ENCODE measurements at regions not wholly inside any gene's neighbourhood (a gene's known extent, or its start where the extent isn't known, plus 50 kb on each side); places are given as distances from the start of the nearest gene placed in this dataset.

GRCh38 chr9:110110154-110110553 is 97.8 kb downstream of the C9orf152 start:
- Mint-ChIP-seq H3K27ac (no peak overlapping the region), H3K9me3 (no peaks in the 10 kb centered on the region), H3K4me3 (no peak overlapping the region), H3K4me1 (peaks cover 0 to 20% (median 0%) of the 10 kb centered on the region in 7 donors), H3K27me3 (no peaks in the 10 kb centered on the region), H3K36me3 (peaks cover 0 to 3% (median 0%) of the 10 kb centered on the region in 5 donors)
- no peak overlapping the region for H3K4me3 ChIP-seq (ENCODE audit: low read length)
- intact Hi-C loops (cut with micrococcal nuclease): no loop called here
- H3K36me3 ChIP-seq (ENCODE audit: control insufficient read depth in 2 of 3, insufficient read depth in 3 of 3, low read length in 3 of 3): no peaks in the 10 kb centered on the region
- no peaks in the 10 kb centered on the region for H3K9me3 ChIP-seq (ENCODE audit: control insufficient read depth in 2 of 3, low read length in 3 of 3)
- H3K4me1 ChIP-seq (ENCODE audit: control insufficient read depth in 2 of 2, insufficient read depth in 2 of 2, low read length in 2 of 2): no peaks in the 10 kb centered on the region
- H3K27ac ChIP-seq (ENCODE audit: low read depth, low read length): no peak overlapping the region
- POLR2A ChIA-PET: no interaction called here
- CTCF ChIA-PET: interaction anchor here (0.7 kb wide), 1 partner anchor 46 kb away, joined by 4 read pairs; no protein-coding TSS in a partner anchor
- no peak for DNase-seq
- H3K27me3 ChIP-seq (ENCODE audit: control insufficient read depth in 2 of 2, insufficient read depth in 2 of 2, low read length in 2 of 2): no peaks in the 10 kb centered on the region
- no peak for ATAC-seq

- no peaks in the 10 kb centered on the region for H3K4me1 ChIP-seq (ENCODE audit: control insufficient read depth in 2 of 2, insufficient read depth in 2 of 2, low read length in 2 of 2)
- H3K36me3 ChIP-seq (ENCODE audit: control insufficient read depth in 2 of 3, insufficient read depth in 3 of 3, low read length in 3 of 3): no peaks in the 10 kb centered on the region
- intact Hi-C loops (cut with micrococcal nuclease): no loop called here
- H3K27me3 Mint-ChIP-seq: no peaks in the 10 kb centered on the region
- ATAC-seq: no peak
- H3K27me3 ChIP-seq (ENCODE audit: control insufficient read depth in 2 of 2, insufficient read depth in 2 of 2, low read length in 2 of 2): no peaks in the 10 kb centered on the region
- H3K4me3 Mint-ChIP-seq: no peak overlapping the region
- no peaks in the 10 kb centered on the region for H3K9me3 ChIP-seq (ENCODE audit: control insufficient read depth in 2 of 3, low read length in 3 of 3)
- H3K36me3 Mint-ChIP-seq: peaks cover 0 to 3% (median 0%) of the 10 kb centered on the region in 5 donors
- peak overlapping the region in 1 of 9 donors; percentile 4 for H3K27ac Mint-ChIP-seq
- no peak for DNase-seq
- no peak overlapping the region for H3K4me3 ChIP-seq (ENCODE audit: low read length)
- H3K4me1 Mint-ChIP-seq: peaks cover 0 to 19% (median 0%) of the 10 kb centered on the region in 7 donors
- POLR2A ChIA-PET: no interaction called here
- H3K27ac ChIP-seq (ENCODE audit: low read depth, low read length): no peak overlapping the region
- CTCF ChIA-PET: interaction anchor here (0.6 kb wide), 1 partner anchor 255 kb away, joined by 3 read pairs; no protein-coding TSS in a partner anchor
- peaks cover 0 to 1% (median 0%) of the 10 kb centered on the region in 11 donors for H3K9me3 Mint-ChIP-seq
These were observed 96.1 kb downstream of the C9orf152 start for GRCh38 chr9:110111868-110112267.

GRCh38 chr9:110112792-110113191 is 95.2 kb downstream of the C9orf152 start:
- Histone ChIP-seq H3K4me3 (ENCODE audit: low read length) (no peak overlapping the region), H3K27ac (ENCODE audit: low read depth, low read length) (no peak overlapping the region), H3K27me3 (ENCODE audit: control insufficient read depth in 2 of 2, insufficient read depth in 2 of 2, low read length in 2 of 2) (no peaks in the 10 kb centered on the region), H3K9me3 (ENCODE audit: control insufficient read depth in 2 of 3, low read length in 3 of 3) (no peaks in the 10 kb centered on the region), H3K4me1 (ENCODE audit: control insufficient read depth in 2 of 2, insufficient read depth in 2 of 2, low read length in 2 of 2) (no peaks in the 10 kb centered on the region), H3K36me3 (ENCODE audit: control insufficient read depth in 2 of 3, insufficient read depth in 3 of 3, low read length in 3 of 3) (no peaks in the 10 kb centered on the region)
- ChIA-PET CTCF (no interaction called here), POLR2A (no interaction called here)
- Mint-ChIP-seq H3K9me3 (peaks cover 0 to 1% (median 0%) of the 10 kb centered on the region in 11 donors), H3K4me3 (no peak overlapping the region), H3K27ac (no peak overlapping the region), H3K36me3 (peaks cover 0 to 3% (median 0%) of the 10 kb centered on the region in 5 donors), H3K27me3 (no peaks in the 10 kb centered on the region), H3K4me1 (peaks cover 0 to 19% (median 0%) of the 10 kb centered on the region in 7 donors)
- intact Hi-C loops (cut with micrococcal nuclease): no loop called here
- no peak for DNase-seq
- no peak for ATAC-seq

GRCh38 chr9:110114086-110114858 is 93.7 kb downstream of the C9orf152 start:
- no peak for DNase-seq
- Mint-ChIP-seq H3K27me3 (no peaks in the 10 kb centered on the region), H3K9me3 (peaks cover 0 to 1% (median 0%) of the 10 kb centered on the region in 11 donors), H3K4me1 (peaks cover 0 to 19% (median 0%) of the 10 kb centered on the region in 7 donors), H3K27ac (no peak overlapping the region), H3K4me3 (no peak overlapping the region), H3K36me3 (peaks cover 0 to 3% (median 0%) of the 10 kb centered on the region in 5 donors)
- ChIA-PET CTCF (no interaction called here), POLR2A (no interaction called here)
- Histone ChIP-seq H3K4me3 (ENCODE audit: low read length) (no peak overlapping the region), H3K36me3 (ENCODE audit: control insufficient read depth in 2 of 3, insufficient read depth in 3 of 3, low read length in 3 of 3) (no peaks in the 10 kb centered on the region), H3K9me3 (ENCODE audit: control insufficient read depth in 2 of 3, low read length in 3 of 3) (no peaks in the 10 kb centered on the region), H3K27ac (ENCODE audit: low read depth, low read length) (no peak overlapping the region), H3K4me1 (ENCODE audit: control insufficient read depth in 2 of 2, insufficient read depth in 2 of 2, low read length in 2 of 2) (no peaks in the 10 kb centered on the region), H3K27me3 (ENCODE audit: control insufficient read depth in 2 of 2, insufficient read depth in 2 of 2, low read length in 2 of 2) (no peaks in the 10 kb centered on the region)
- no peak for ATAC-seq
- intact Hi-C loops (cut with micrococcal nuclease): no loop called here

GRCh38 chr9:110114859-110115201 is 93.1 kb downstream of the C9orf152 start:
- ATAC-seq (no peak), DNase-seq (no peak)
- no peaks in the 10 kb centered on the region for H3K36me3 ChIP-seq (ENCODE audit: control insufficient read depth in 2 of 3, insufficient read depth in 3 of 3, low read length in 3 of 3)
- no peak overlapping the region for H3K4me3 ChIP-seq (ENCODE audit: low read length)
- no peak overlapping the region for H3K27ac ChIP-seq (ENCODE audit: low read depth, low read length)
- H3K9me3 ChIP-seq (ENCODE audit: control insufficient read depth in 2 of 3, low read length in 3 of 3): no peaks in the 10 kb centered on the region
- peaks cover 0 to 5% (median 0%) of the 10 kb centered on the region in 5 donors for H3K36me3 Mint-ChIP-seq
- peaks cover 0 to 1% (median 0%) of the 10 kb centered on the region in 11 donors for H3K9me3 Mint-ChIP-seq
- POLR2A ChIA-PET: no interaction called here
- CTCF ChIA-PET: no interaction called here
- H3K27me3 ChIP-seq (ENCODE audit: control insufficient read depth in 2 of 2, insufficient read depth in 2 of 2, low read length in 2 of 2): no peaks in the 10 kb centered on the region
- no peaks in the 10 kb centered on the region for H3K4me1 ChIP-seq (ENCODE audit: control insufficient read depth in 2 of 2, insufficient read depth in 2 of 2, low read length in 2 of 2)
- no peaks in the 10 kb centered on the region for H3K27me3 Mint-ChIP-seq
- peaks cover 0 to 17% (median 0%) of the 10 kb centered on the region in 7 donors for H3K4me1 Mint-ChIP-seq
- intact Hi-C loops (cut with micrococcal nuclease): no loop called here
- no peak overlapping the region for H3K27ac Mint-ChIP-seq
- no peak overlapping the region for H3K4me3 Mint-ChIP-seq

GRCh38 chr9:110115341-110115820 is 92.6 kb downstream of the C9orf152 start:
- no peaks in the 10 kb centered on the region for H3K9me3 ChIP-seq (ENCODE audit: control insufficient read depth in 2 of 3, low read length in 3 of 3)
- Mint-ChIP-seq H3K9me3 (peaks cover 0 to 1% (median 0%) of the 10 kb centered on the region in 11 donors), H3K4me3 (no peak overlapping the region), H3K27ac (no peak overlapping the region), H3K36me3 (peaks cover 0 to 5% (median 0%) of the 10 kb centered on the region in 5 donors), H3K4me1 (peaks cover 0 to 16% (median 0%) of the 10 kb centered on the region in 7 donors), H3K27me3 (no peaks in the 10 kb centered on the region)
- ATAC-seq (no peak), DNase-seq (no peak)
- no peaks in the 10 kb centered on the region for H3K36me3 ChIP-seq (ENCODE audit: control insufficient read depth in 2 of 3, insufficient read depth in 3 of 3, low read length in 3 of 3)
- intact Hi-C loops (cut with micrococcal nuclease): no loop called here
- no peaks in the 10 kb centered on the region for H3K4me1 ChIP-seq (ENCODE audit: control insufficient read depth in 2 of 2, insufficient read depth in 2 of 2, low read length in 2 of 2)
- H3K4me3 ChIP-seq (ENCODE audit: low read length): no peak overlapping the region
- ChIA-PET CTCF (no interaction called here), POLR2A (no interaction called here)
- H3K27ac ChIP-seq (ENCODE audit: low read depth, low read length): no peak overlapping the region
- no peaks in the 10 kb centered on the region for H3K27me3 ChIP-seq (ENCODE audit: control insufficient read depth in 2 of 2, insufficient read depth in 2 of 2, low read length in 2 of 2)

Measured in naive thymus-derived CD4-positive, alpha-beta T cell (primary cell).